WI38 (cell line): ENCODE measurements at regions not wholly inside any gene's neighbourhood (a gene's known extent, or its start where the extent isn't known, plus 50 kb on each side); places are given as distances from the start of the nearest gene placed in this dataset.

ENCODE experiments used
- H3K4me3 ChIP-seq: 2 replicates; pipeline ENCODE4 v1.5.1; 2011; ENCODE audit warnings: low read depth, mild to moderate bottlenecking, control low read depth, low read length
- TF ChIP-seq, protein P1 (sequence below): IDR thresholded peaks from 2 replicates; pipeline ENCODE4 v1.5.1; 2012; ENCODE audit warnings: low read depth, mild to moderate bottlenecking, control low read depth, low read length

GRCh38 chr11:106249617-106250239 is 172.3 kb downstream of the AASDHPPT start:
- TF ChIP-seq, protein P1, sequence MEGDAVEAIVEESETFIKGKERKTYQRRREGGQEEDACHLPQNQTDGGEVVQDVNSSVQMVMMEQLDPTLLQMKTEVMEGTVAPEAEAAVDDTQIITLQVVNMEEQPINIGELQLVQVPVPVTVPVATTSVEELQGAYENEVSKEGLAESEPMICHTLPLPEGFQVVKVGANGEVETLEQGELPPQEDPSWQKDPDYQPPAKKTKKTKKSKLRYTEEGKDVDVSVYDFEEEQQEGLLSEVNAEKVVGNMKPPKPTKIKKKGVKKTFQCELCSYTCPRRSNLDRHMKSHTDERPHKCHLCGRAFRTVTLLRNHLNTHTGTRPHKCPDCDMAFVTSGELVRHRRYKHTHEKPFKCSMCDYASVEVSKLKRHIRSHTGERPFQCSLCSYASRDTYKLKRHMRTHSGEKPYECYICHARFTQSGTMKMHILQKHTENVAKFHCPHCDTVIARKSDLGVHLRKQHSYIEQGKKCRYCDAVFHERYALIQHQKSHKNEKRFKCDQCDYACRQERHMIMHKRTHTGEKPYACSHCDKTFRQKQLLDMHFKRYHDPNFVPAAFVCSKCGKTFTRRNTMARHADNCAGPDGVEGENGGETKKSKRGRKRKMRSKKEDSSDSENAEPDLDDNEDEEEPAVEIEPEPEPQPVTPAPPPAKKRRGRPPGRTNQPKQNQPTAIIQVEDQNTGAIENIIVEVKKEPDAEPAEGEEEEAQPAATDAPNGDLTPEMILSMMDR: no peak
- no peak overlapping the region for H3K4me3 ChIP-seq

DNA sequence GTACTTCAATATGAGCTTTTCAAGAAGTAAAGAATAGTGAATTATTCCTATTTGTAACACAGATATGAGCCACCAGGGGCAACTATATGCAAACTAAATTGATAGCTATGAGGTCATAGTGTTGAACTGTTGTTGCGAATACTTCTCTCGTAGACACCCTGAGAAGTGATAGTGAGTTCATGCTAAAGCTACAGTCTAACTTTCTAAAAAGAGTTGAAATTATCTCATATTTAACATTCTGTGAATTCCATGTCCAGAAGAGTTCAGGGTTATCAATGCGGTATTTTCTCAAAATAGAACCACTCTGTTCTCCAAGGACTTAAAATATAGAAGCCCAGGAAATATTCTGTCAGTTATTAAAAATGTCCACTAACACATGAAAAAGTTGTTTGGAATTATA is 185.4 kb downstream of the AASDHPPT start:
- TF ChIP-seq, protein P1: no peak

GRCh38 chr11:106263527-106263926 is 186.1 kb downstream of the AASDHPPT start:
- no peak overlapping the region for H3K4me3 ChIP-seq
- TF ChIP-seq, protein P1: no peak

More for the DNA sequence above, 185.4 kb downstream of the AASDHPPT start:
- no peak overlapping the region for H3K4me3 ChIP-seq

GRCh38 chr11:106271086-106271485 is 193.6 kb downstream of the AASDHPPT start:
- H3K4me3 ChIP-seq: no peak overlapping the region
- TF ChIP-seq, protein P1: no peak

GRCh38 chr11:106271686-106272085 is 194.2 kb downstream of the AASDHPPT start:
- TF ChIP-seq, protein P1: no peak
- H3K4me3 ChIP-seq: no peak overlapping the region

DNA sequence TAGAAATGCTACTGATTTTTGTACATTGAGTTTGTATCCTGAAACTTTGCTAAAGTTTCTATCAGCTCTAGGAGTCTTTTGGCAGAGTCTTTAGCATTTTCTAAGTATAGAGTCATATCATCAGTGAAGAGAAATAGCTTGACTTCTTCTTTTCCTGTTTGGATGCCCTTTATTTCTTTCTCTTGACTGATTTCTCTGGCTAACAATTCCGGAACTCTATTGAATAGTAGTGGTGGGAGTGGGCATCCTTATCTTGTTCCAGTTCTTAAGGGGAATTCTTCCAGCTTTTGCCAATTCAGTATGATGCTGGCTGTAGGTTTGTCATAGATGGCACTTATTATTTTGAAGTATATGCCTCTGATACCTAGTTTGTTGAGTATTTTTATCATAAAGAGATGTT is 197.7 kb downstream of the AASDHPPT start:
- H3K4me3 ChIP-seq: no peak overlapping the region
- TF ChIP-seq, protein P1: no peak

DNA sequence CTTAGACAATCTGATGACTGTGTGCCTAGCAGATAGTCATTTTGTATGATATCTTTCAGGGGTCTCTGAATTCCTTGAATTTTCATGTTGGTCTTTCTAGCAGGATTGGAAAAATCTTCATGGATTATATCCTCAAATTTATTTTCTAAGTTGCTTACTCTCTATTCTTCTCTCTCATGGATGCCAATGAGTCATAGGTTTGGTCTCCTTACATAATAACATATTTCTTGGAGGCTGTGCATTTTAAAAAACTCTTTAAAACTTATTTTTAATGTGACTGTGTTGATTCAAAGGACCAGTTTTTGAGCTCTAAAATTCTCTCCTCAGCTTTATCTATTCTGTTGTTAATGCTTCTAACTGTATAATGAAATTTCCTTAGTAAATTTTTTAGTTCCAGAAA is 198.7 kb downstream of the AASDHPPT start:
- no peak overlapping the region for H3K4me3 ChIP-seq
- TF ChIP-seq, protein P1: no peak
